ENCODE measurements at regions not wholly inside any gene's neighbourhood (a gene's known extent, or its start where the extent isn't known, plus 50 kb on each side); places are given as distances from the start of the nearest gene placed in this dataset.

- 65 to 68% methylated on average over 5 of the region's 5 CpGs for WGBS, 2 donors
- no peak for TF ChIP-seq CTCF (IDR thresholded peaks at IDR 0.05)
- TF ChIP-seq POLR2AphosphoS5 (IDR thresholded peaks at IDR 0.05) = no peak
- TF ChIP-seq EP300 (IDR thresholded peaks at IDR 0.05) = no peak
- no peak for TF ChIP-seq POLR2A (IDR thresholded peaks at IDR 0.05)
- no peak overlapping the region for H3K4me3 ChIP-seq
- H3K27ac ChIP-seq = peak overlapping the region in 1 of 4 donors; percentile 12
- no peaks in the 10 kb centered on the region for H3K27me3 ChIP-seq
- H3K9me3 ChIP-seq = no peaks in the 10 kb centered on the region
- DNase-seq = no peak
- no peaks in the 10 kb centered on the region for H3K36me3 ChIP-seq
- H3K4me1 ChIP-seq = peaks cover 0 to 10% (median 9%) of the 10 kb centered on the region in 4 donors
- intact Hi-C loops (cut with DNase I) = no loop called here
Measured at GRCh38 chr10:4028027-4028471, 243.0 kb upstream of the KLF6 start.

- Histone ChIP-seq H3K9me3 (no peaks in the 10 kb centered on the region), H3K27me3 (no peaks in the 10 kb centered on the region), H3K36me3 (no peaks in the 10 kb centered on the region), H3K27ac (no peak overlapping the region), H3K4me1 (peaks cover 0 to 10% (median 9%) of the 10 kb centered on the region in 4 donors), H3K4me3 (no peak overlapping the region)
- no peak for TF ChIP-seq CTCF (IDR thresholded peaks at IDR 0.05)
- no peak for TF ChIP-seq EP300 (IDR thresholded peaks at IDR 0.05)
- no peak for TF ChIP-seq POLR2A (IDR thresholded peaks at IDR 0.05)
- no peak for TF ChIP-seq POLR2AphosphoS5 (IDR thresholded peaks at IDR 0.05)
- no peak for DNase-seq
- WGBS, 2 donors = 61 to 84% methylated on average over 4 of the region's 4 CpGs
- intact Hi-C loops (cut with DNase I) = no loop called here
Measured at GRCh38 chr10:4025339-4025738, 240.3 kb upstream of the KLF6 start.

- no peaks in the 10 kb centered on the region for H3K36me3 ChIP-seq
- intact Hi-C loops (cut with DNase I) = no loop called here
- WGBS, 2 donors = 92 to 94% methylated on average over 14 of the region's 14 CpGs
- TF ChIP-seq CTCF (IDR thresholded peaks at IDR 0.05) (no peak), POLR2A (IDR thresholded peaks at IDR 0.05) (no peak), EP300 (IDR thresholded peaks at IDR 0.05) (no peak), POLR2AphosphoS5 (IDR thresholded peaks at IDR 0.05) (no peak)
- H3K4me3 ChIP-seq = no peak overlapping the region
- H3K9me3 ChIP-seq = no peaks in the 10 kb centered on the region
- DNase-seq = no peak
- peaks cover 0 to 10% (median 9%) of the 10 kb centered on the region in 4 donors for H3K4me1 ChIP-seq
- no peaks in the 10 kb centered on the region for H3K27me3 ChIP-seq
- H3K27ac ChIP-seq = no peak overlapping the region
Measured at GRCh38 chr10:4024516-4025245, 239.7 kb upstream of the KLF6 start.

GRCh38 chr10:4024027-4024426, 239.0 kb upstream of the KLF6 start:
- Histone ChIP-seq H3K9me3 (no peaks in the 10 kb centered on the region), H3K4me1 (peaks cover 0 to 10% (median 9%) of the 10 kb centered on the region in 4 donors), H3K27ac (no peak overlapping the region), H3K27me3 (no peaks in the 10 kb centered on the region), H3K36me3 (no peaks in the 10 kb centered on the region), H3K4me3 (no peak overlapping the region)
- WGBS, 2 donors = 94 to 95% methylated on average over 17 of the region's 17 CpGs
- no peak for DNase-seq
- TF ChIP-seq EP300 (IDR thresholded peaks at IDR 0.05) (no peak), CTCF (IDR thresholded peaks at IDR 0.05) (no peak), POLR2AphosphoS5 (IDR thresholded peaks at IDR 0.05) (no peak), POLR2A (IDR thresholded peaks at IDR 0.05) (no peak)
- intact Hi-C loops (cut with DNase I) = no loop called here

Data from sigmoid colon (tissue), 6 donors.